ENCODE measurements at regions not wholly inside any gene's neighbourhood (a gene's known extent, or its start where the extent isn't known, plus 50 kb on each side); places are given as distances from the start of the nearest gene placed in this dataset.
"Not testable (repeated sequence)": the region's sequence is repeated elsewhere in the genome, so short reads cannot be mapped to it uniquely, and the experiment has no call there.

DNA sequence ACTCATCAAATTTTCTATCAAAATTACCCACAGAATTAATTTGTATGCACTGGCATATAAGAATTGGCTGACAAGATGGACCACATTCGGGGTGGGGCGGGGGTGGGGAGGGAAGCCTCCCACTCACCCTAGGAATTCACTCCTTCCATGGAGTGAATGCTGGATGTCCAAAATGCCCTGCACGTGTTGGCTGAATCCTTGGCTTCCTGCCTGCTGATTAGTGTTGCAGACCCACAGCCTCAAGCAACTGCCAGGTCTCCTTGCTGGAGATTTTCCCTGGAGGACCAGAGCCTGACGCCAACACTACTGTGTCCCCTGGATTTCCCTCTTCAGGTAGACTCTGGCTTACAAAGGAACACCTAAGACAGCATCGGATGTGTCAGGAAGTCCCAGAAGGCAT is 575.7 kb upstream of the CDH11 start:
- H3K4me1 ChIP-seq (ENCODE audit: low read depth): no peaks in the 10 kb centered on the region
- H3K36me3 ChIP-seq (ENCODE audit: low read depth): no peaks in the 10 kb centered on the region
- DNase-seq (no peak), ATAC-seq (no peak)
- intact Hi-C loops (cut with DNase I, micrococcal nuclease): no loop called here
- no peak for TF ChIP-seq CTCF (IDR thresholded peaks at IDR 0.05)
- H3K4me3 ChIP-seq: no peak overlapping the region
- H3K9me3 ChIP-seq: no peaks in the 10 kb centered on the region

GRCh38 chr16:65697065-65697464 is 575.2 kb upstream of the CDH11 start:
- Histone ChIP-seq H3K9me3 (no peaks in the 10 kb centered on the region), H3K36me3 (ENCODE audit: low read depth) (no peaks in the 10 kb centered on the region), H3K4me3 (no peak overlapping the region), H3K4me1 (ENCODE audit: low read depth) (no peaks in the 10 kb centered on the region)
- DNase-seq (no peak), ATAC-seq (no peak)
- TF ChIP-seq CTCF (IDR thresholded peaks at IDR 0.05): no peak
- intact Hi-C loops (cut with DNase I, micrococcal nuclease): no loop called here

DNA sequence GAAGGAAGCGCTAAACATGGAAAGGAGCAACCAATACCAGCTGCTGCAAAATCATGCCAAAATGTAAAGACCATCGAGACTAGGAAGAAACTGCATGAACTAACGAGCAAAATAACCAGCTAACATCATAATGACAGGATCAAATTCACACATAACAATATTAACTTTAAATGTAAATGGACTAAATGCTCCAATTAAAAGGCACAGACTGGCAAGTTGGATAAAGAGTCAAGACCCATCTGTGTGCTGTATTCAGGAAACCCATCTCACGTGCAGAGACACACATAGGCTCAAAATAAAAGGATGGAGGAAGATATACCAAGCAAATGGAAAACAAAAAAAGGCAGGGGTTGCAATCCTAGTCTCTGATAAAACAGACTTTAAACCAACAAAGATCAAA is 570.0 kb upstream of the CDH11 start:
- H3K36me3 ChIP-seq (ENCODE audit: low read depth); ATAC-seq; DNase-seq; H3K9me3 ChIP-seq; H3K4me3 ChIP-seq; intact Hi-C loops (cut with DNase I, micrococcal nuclease); H3K4me1 ChIP-seq (ENCODE audit: low read depth): not testable (repeated sequence)

GRCh38 chr16:65689726-65690125 is 567.9 kb upstream of the CDH11 start:
- peaks cover 6% of the 10 kb centered on the region for H3K9me3 ChIP-seq
- intact Hi-C loops (cut with DNase I, micrococcal nuclease): no loop called here
- ATAC-seq (no peak), DNase-seq (no peak)
- no peaks in the 10 kb centered on the region for H3K4me1 ChIP-seq (ENCODE audit: low read depth)
- TF ChIP-seq CTCF (IDR thresholded peaks at IDR 0.05): no peak
- no peak overlapping the region for H3K4me3 ChIP-seq
- no peaks in the 10 kb centered on the region for H3K36me3 ChIP-seq (ENCODE audit: low read depth)

DNA sequence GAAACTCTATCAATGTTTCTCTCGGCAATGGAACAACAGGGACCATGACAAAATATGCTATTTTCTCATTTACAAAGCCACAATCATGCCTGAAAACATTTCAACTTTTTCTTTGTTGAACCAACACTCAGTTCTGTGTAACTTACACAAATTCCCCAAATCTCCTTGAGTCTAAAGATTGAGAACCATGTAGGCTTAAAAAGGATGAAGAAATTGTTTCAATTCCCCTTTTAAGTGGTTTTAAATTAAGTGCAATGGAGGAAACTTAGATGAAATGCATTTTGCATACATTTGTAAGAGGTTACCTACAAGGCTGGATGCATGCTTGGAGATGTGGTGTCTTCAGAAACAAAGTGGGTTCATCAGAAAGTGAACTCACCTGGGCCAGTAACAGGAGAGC is 566.4 kb upstream of the CDH11 start:
- no peaks in the 10 kb centered on the region for H3K36me3 ChIP-seq (ENCODE audit: low read depth)
- no peak overlapping the region for H3K4me3 ChIP-seq
- no peaks in the 10 kb centered on the region for H3K4me1 ChIP-seq (ENCODE audit: low read depth)
- intact Hi-C loops (cut with DNase I, micrococcal nuclease): no loop called here
- DNase-seq: no peak
- TF ChIP-seq CTCF (IDR thresholded peaks at IDR 0.05): no peak
- no peak for ATAC-seq
- H3K9me3 ChIP-seq: peaks cover 16% of the 10 kb centered on the region

DNA sequence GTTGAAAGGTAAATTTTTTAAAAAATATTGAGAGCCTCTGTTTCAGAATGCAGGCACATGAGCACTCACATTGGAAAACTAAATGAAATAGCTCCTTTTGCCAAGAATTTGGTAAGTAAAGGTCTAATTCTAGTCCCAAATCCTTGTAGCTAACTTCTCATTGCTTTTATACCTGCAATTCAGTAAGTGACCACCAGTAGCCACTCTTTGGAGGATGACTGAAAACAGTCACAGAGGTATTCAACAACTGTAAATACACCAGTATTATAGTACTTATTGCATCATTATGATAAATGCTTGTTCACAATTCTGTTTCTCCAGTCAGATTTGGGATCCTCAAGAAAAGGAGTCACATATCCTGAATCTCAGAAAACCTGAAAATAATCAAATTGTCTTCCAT is 562.4 kb upstream of the CDH11 start:
- H3K4me1 ChIP-seq (ENCODE audit: low read depth): no peaks in the 10 kb centered on the region
- intact Hi-C loops (cut with DNase I, micrococcal nuclease): no loop called here
- no peak for TF ChIP-seq CTCF (IDR thresholded peaks at IDR 0.05)
- no peak for DNase-seq
- no peak overlapping the region for H3K4me3 ChIP-seq
- H3K9me3 ChIP-seq: peaks cover 21% of the 10 kb centered on the region
- no peaks in the 10 kb centered on the region for H3K36me3 ChIP-seq (ENCODE audit: low read depth)
- no peak for ATAC-seq
